Mammary epithelial cell (primary cell): ENCODE measurements at regions not wholly inside any gene's neighbourhood (a gene's known extent, or its start where the extent isn't known, plus 50 kb on each side); places are given as distances from the start of the nearest gene placed in this dataset.

ENCODE experiments used
- CTCF ChIP-seq, 2 donors: IDR thresholded peaks in 1 of 2; conservative IDR thresholded peaks in 1 of 2; 2 replicates each; pipeline ENCODE4 v1.5.1; 2011 to 2012; ENCODE audit warnings: inconsistent platforms in 2 of 2, low read length in 2 of 2, mild to moderate bottlenecking in 2 of 2, control low read depth in 1 of 2, low read depth in 1 of 2; ENCODE audit not compliant: insufficient read depth in 1 of 2; ENCODE audit errors: extremely low read depth in 1 of 2
- EZH2 ChIP-seq: IDR thresholded peaks from 2 replicates; pipeline ENCODE4 v1.6.1; 2012; ENCODE audit warnings: low read length, inconsistent platforms, borderline replicate concordance

- TF ChIP-seq CTCF (conservative IDR thresholded peaks at IDR 0.05 in 1 of 2, IDR thresholded peaks at IDR 0.05 in 1 of 2; ENCODE audit: extremely low read depth in 1 of 2, insufficient read depth in 1 of 2, low read depth in 1 of 2, low read length in 2 of 2) (no peak), EZH2 (no peak)
These were observed 214.1 kb upstream of the TLE3 start for GRCh38 chr15:70311821-70312220.
